WTC11 (cell line): ENCODE measurements at regions not wholly inside any gene's neighbourhood (a gene's known extent, or its start where the extent isn't known, plus 50 kb on each side); places are given as distances from the start of the nearest gene placed in this dataset.

Source experiments
- AFF4 ChIP-seq: sonication (generic); formaldehyde crosslinking; IDR thresholded peaks from 2 replicates; pipeline ENCODE4 v1.8.1; 2023; ENCODE audit warnings: mild to moderate bottlenecking, missing genetic modification reagents, borderline replicate concordance
- CTCF ChIP-seq: fragments of 200-600 bp; IDR thresholded peaks from 2 replicates; pipeline ENCODE4 v1.8.0; 2022; ENCODE audit warnings: antibody characterized with exemption
- FOXP4 ChIP-seq: sonication (generic); formaldehyde crosslinking; IDR thresholded peaks from 2 replicates; pipeline ENCODE4 v1.8.0; 2022; ENCODE audit warnings: mild to moderate bottlenecking, missing genetic modification reagents
- HMGXB4 ChIP-seq: sonication (generic); formaldehyde crosslinking; IDR thresholded peaks from 2 replicates; pipeline ENCODE4 v1.8.1; 2023; ENCODE audit warnings: mild to moderate bottlenecking, moderate library complexity, missing genetic modification reagents
- KAT7 ChIP-seq: sonication (generic); formaldehyde crosslinking; IDR thresholded peaks from 2 replicates; pipeline ENCODE4 v1.8.1; 2023; ENCODE audit warnings: missing genetic modification reagents, mild to moderate bottlenecking, borderline replicate concordance
- MAX ChIP-seq: sonication (generic); formaldehyde crosslinking; IDR thresholded peaks from 2 replicates; pipeline ENCODE4 v1.8.0; 2022; ENCODE audit warnings: mild to moderate bottlenecking, missing genetic modification reagents
- OVOL2 ChIP-seq: fragments of 250-450 bp; sonication (Bioruptor Pico); IDR thresholded peaks from 2 replicates; pipeline ENCODE4 v1.9.0; 2021; ENCODE audit warnings: mild to moderate bottlenecking, borderline replicate concordance
- USF2 ChIP-seq: sonication (generic); formaldehyde crosslinking; IDR thresholded peaks from 2 replicates; pipeline ENCODE4 v1.8.1; 2023; ENCODE audit warnings: mild to moderate bottlenecking, missing genetic modification reagents, moderate library complexity
- ZBTB43 ChIP-seq: sonication (generic); formaldehyde crosslinking; IDR thresholded peaks from 2 replicates; pipeline ENCODE4 v1.8.1; 2023; ENCODE audit warnings: mild to moderate bottlenecking, missing genetic modification reagents
- ZNF138 ChIP-seq: sonication (generic); formaldehyde crosslinking; conservative IDR thresholded peaks from 2 replicates; pipeline ENCODE4 v1.8.1; 2022; ENCODE audit warnings: mild to moderate bottlenecking, moderate library complexity, missing genetic modification reagents

- TF ChIP-seq CTCF, result no peak
- TF ChIP-seq USF2 (CRISPR knock-in tag), result no peak
- no peak for TF ChIP-seq ZNF138 (CRISPR knock-in tag)
- TF ChIP-seq OVOL2 (CRISPR knock-in tag), result no peak
- TF ChIP-seq AFF4, result no peak
- TF ChIP-seq HMGXB4 (CRISPR knock-in tag), result no peak
- TF ChIP-seq MAX (CRISPR knock-in tag), result no peak
- TF ChIP-seq FOXP4, result no peak
- no peak for TF ChIP-seq ZBTB43
- TF ChIP-seq KAT7 (CRISPR knock-in tag), result no peak
Measured at GRCh38 chr3:76664816-76665215, 375.1 kb upstream of the ROBO2 start.
